Stimulated activated CD4-positive, alpha-beta T cell treated with anti-CD3 and anti-CD28 coated beads, Interleukin-4, amount 100 ng/mL, for 24 hours (primary cell): ENCODE measurements at regions not wholly inside any gene's neighbourhood (a gene's known extent, or its start where the extent isn't known, plus 50 kb on each side); places are given as distances from the start of the nearest gene placed in this dataset.
"Not testable (repeated sequence)": the region's sequence is repeated elsewhere in the genome, so short reads cannot be mapped to it uniquely, and the experiment has no call there.

ENCODE experiments used
- DNase-seq: peaks from one replicate; pipeline ENCODE4 v3.0.0-alpha.2; 2020

- DNase-seq = not testable (repeated sequence)
These were observed 87.7 kb upstream of the PLGLB2 start for GRCh38 chr2:87660164-87660563.

GRCh38 chr2:87662316-87663290, 85.3 kb upstream of the PLGLB2 start:
- not testable (repeated sequence) for DNase-seq

- DNase-seq = not testable (repeated sequence)
These were observed 84.5 kb upstream of the PLGLB2 start for GRCh38 chr2:87663347-87663746.

DNA sequence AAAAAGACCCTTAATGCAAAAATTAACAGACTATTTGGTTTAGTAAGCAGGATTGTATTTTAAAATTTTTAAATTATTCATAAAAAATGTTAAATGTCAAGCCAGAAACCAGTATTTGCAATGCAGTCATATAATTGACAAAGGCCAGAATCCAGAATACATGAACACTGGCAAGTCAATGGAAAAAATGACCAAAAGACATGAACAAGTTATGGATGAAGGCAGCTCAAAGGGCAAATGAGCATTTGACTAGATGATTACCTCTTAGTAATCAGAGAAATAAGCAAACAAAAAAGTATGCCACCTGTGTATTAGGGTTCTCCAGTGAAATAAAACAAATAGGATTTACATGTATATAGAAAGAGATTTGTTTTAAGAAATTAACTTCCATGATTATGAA, 80.9 kb upstream of the PLGLB2 start:
- DNase-seq = not testable (repeated sequence)

DNA sequence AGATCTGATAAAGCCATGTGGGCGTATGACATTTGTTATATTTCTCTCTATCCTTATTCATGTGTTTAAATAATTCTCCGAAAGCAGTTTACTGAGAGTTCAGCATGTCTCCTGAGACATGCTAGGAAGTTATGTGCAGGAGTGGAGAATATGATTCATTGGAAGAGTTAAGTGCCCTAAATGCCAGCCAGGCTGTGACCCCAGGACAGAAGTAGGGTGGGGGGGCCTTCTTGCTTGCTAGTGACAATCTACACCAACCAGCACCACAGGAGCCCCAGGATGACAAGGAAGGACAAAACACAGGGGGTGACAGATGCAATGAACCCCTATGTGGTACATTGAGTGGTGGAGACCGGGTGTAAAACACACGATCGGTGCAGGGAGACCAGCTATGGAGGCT, 79.5 kb upstream of the PLGLB2 start:
- DNase-seq = not testable (repeated sequence)

- DNase-seq = not testable (repeated sequence)
These were observed 78.2 kb upstream of the PLGLB2 start for GRCh38 chr2:87669633-87670231.

GRCh38 chr2:87672404-87672803, 75.5 kb upstream of the PLGLB2 start:
- not testable (repeated sequence) for DNase-seq

GRCh38 chr2:87674729-87675128, 73.2 kb upstream of the PLGLB2 start:
- DNase-seq = not testable (repeated sequence)

- not testable (repeated sequence) for DNase-seq
These were observed 72.4 kb upstream of the PLGLB2 start for GRCh38 chr2:87675487-87675886.

DNA sequence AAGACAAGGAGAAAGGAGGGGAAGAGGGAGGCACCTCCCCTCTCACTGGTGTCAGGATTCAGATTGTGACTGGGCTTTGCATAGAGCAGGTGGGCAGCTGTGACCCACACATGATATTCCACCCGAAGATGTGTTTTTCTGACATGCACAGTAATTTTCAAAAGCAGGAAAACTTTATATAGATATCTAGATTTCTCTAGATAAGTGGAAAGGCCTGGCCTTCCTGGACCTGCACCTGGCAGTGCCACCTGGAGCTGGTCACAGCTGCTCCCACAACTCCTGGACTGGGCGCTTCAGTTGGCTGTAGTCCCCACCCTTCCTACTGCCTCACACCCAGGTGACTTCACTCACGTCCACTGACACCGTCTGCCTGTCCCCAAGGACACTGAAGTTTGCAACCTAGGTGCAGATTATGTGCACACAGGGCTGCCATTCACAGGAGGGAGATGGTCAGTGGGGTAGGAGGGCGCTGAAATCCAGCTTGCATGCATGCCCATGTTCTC, 70.4 kb upstream of the PLGLB2 start:
- DNase-seq = not testable (repeated sequence)

GRCh38 chr2:87678742-87679173, 69.1 kb upstream of the PLGLB2 start:
- not testable (repeated sequence) for DNase-seq

- not testable (repeated sequence) for DNase-seq
These were observed 67.9 kb upstream of the PLGLB2 start for GRCh38 chr2:87679950-87680349.

GRCh38 chr2:87680691-87681090, 67.2 kb upstream of the PLGLB2 start:
- DNase-seq = not testable (repeated sequence)

DNA sequence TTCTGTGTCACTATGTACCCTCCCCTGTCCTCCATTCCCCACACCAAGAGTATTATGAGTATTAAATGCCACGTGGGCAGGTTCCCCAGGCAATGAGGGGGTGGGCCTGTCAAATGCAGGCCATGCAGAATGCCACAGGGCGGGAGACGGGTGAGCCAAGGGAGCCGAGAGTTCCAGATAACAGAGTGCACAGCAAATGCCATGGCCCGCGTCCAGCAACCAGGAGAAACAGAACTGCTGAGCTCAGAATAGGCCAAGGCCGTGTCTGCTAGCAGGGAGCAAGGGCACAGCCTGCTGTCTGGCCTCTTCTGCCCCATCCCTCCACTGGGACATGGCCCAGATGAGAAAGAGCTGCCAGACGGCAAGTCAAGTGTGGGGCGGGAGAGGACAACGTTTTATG, 64.4 kb upstream of the PLGLB2 start:
- DNase-seq = not testable (repeated sequence)

DNA sequence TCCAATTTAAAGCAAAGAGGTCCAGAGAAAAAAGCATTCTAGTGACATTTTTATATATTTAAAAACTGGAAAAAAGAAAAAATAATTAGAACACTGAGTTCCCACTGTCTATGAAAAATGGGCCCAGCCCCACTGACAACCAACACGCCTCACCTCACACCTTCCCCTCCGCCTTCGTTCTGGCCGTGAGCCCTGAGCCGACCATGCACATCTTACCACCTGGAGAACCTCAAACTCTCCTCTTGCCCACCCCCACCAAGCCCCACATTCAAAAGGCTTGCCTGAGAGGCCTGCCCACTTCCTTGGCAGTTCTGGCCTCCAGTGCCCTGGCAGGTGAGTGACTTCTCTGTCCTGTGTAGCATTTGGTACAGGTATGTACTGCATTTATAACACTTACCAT, 63.9 kb upstream of the PLGLB2 start:
- DNase-seq = not testable (repeated sequence)

DNA sequence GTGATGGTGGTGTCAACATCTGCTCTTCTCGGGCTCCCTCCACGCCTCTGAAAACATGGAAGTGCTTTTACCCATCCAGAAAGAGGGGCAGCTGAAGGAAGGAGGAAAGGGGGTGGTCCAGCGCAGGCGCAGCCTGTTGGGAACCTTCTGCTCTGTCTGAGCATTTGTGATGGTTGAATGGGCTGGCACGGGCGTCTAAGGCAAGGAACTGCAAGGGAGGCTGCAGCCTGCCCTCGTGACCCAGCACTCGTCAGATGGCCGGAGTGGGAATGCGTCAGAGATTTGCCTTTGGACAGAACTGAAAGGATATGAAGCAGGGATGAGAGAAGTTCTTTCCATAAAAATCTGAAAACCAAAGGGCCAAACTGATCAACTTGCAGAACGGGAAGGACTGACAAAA, 62.3 kb upstream of the PLGLB2 start:
- not testable (repeated sequence) for DNase-seq

GRCh38 chr2:87686873-87687549, 60.9 kb upstream of the PLGLB2 start:
- DNase-seq = not testable (repeated sequence)

DNA sequence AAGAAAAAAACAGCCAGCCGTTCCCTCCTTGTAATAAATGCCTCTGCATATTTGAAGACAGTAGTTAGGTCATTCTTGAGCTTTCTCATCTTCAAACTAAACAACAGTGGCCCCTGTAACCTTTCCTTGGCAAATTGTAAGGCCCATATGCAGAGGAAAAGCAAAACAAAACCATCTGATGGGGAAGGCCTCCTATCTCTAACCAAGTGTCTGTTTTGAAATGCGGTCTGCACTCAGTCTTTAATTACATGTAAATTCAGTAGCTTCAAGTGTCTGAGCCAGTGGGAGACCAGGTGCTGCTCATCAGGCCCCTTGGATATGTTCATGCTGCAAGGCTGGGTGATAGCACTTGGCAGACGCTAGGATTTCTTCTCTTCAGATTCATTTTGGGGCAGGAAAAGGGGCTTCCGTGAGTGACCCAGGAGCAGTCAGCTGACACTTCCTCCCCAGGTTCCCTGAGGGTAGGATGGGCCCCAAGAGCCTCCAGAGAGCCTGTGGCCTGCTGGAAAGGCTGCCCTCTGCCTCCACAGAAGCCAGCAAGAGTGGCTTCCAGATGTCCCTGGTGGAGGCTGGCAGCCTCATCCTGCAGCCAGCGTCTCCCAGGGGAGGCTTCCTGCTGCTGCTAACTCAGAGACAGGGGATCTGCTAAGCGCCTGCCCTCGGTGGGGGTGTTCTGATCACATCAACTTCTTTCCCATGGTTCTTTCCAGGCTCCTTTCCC, 60.2 kb upstream of the PLGLB2 start:
- not testable (repeated sequence) for DNase-seq

- DNase-seq = not testable (repeated sequence)
These were observed 55.8 kb upstream of the PLGLB2 start for GRCh38 chr2:87691899-87692592.

- not testable (repeated sequence) for DNase-seq
These were observed 55.0 kb upstream of the PLGLB2 start for GRCh38 chr2:87692914-87693313.

- DNase-seq = not testable (repeated sequence)
These were observed 54.0 kb upstream of the PLGLB2 start for GRCh38 chr2:87693882-87694281.
